ENCODE measurements at regions not wholly inside any gene's neighbourhood (a gene's known extent, or its start where the extent isn't known, plus 50 kb on each side); places are given as distances from the start of the nearest gene placed in this dataset.

DNA sequence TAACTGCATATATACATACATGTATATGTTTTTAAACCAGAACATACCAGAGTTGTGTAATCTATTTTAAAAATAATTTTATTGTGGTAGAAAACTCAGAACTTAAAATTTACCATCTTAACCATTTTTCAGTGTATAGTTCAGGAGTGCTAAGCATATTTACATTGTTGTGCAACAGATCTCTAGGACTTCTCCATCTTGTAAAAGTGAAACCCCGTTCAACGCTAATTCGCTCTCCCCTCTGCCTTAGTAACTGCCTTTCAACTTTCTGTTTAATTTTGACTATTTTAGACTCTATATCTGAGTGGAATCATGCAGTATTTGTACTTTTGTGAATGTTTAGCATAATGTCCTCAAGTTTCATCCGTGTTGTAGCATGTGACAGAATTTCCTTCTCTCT lies 51.8 kb upstream of the SSR3 start (continued):
- TF ChIP-seq, protein P1, sequence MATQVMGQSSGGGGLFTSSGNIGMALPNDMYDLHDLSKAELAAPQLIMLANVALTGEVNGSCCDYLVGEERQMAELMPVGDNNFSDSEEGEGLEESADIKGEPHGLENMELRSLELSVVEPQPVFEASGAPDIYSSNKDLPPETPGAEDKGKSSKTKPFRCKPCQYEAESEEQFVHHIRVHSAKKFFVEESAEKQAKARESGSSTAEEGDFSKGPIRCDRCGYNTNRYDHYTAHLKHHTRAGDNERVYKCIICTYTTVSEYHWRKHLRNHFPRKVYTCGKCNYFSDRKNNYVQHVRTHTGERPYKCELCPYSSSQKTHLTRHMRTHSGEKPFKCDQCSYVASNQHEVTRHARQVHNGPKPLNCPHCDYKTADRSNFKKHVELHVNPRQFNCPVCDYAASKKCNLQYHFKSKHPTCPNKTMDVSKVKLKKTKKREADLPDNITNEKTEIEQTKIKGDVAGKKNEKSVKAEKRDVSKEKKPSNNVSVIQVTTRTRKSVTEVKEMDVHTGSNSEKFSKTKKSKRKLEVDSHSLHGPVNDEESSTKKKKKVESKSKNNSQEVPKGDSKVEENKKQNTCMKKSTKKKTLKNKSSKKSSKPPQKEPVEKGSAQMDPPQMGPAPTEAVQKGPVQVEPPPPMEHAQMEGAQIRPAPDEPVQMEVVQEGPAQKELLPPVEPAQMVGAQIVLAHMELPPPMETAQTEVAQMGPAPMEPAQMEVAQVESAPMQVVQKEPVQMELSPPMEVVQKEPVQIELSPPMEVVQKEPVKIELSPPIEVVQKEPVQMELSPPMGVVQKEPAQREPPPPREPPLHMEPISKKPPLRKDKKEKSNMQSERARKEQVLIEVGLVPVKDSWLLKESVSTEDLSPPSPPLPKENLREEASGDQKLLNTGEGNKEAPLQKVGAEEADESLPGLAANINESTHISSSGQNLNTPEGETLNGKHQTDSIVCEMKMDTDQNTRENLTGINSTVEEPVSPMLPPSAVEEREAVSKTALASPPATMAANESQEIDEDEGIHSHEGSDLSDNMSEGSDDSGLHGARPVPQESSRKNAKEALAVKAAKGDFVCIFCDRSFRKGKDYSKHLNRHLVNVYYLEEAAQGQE (IDR thresholded peaks at IDR 0.05; ENCODE audit: unreplicated experiment) = no peak
- TF ChIP-seq, protein P2, sequence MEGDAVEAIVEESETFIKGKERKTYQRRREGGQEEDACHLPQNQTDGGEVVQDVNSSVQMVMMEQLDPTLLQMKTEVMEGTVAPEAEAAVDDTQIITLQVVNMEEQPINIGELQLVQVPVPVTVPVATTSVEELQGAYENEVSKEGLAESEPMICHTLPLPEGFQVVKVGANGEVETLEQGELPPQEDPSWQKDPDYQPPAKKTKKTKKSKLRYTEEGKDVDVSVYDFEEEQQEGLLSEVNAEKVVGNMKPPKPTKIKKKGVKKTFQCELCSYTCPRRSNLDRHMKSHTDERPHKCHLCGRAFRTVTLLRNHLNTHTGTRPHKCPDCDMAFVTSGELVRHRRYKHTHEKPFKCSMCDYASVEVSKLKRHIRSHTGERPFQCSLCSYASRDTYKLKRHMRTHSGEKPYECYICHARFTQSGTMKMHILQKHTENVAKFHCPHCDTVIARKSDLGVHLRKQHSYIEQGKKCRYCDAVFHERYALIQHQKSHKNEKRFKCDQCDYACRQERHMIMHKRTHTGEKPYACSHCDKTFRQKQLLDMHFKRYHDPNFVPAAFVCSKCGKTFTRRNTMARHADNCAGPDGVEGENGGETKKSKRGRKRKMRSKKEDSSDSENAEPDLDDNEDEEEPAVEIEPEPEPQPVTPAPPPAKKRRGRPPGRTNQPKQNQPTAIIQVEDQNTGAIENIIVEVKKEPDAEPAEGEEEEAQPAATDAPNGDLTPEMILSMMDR (conservative IDR thresholded peaks at IDR 0.05; ENCODE audit: low read depth in 2 of 2) = no peak
- TF ChIP-seq CREB1 (CRISPR knock-in tag; IDR thresholded peaks at IDR 0.05; ENCODE audit: low read depth) (no peak), JUNB (IDR thresholded peaks at IDR 0.05; ENCODE audit: unreplicated experiment) (no peak), EZH2 (IDR thresholded peaks at IDR 0.05; ENCODE audit: low read depth, unreplicated experiment) (no peak), ZNF114 (CRISPR knock-in tag; IDR thresholded peaks at IDR 0.05) (no peak)
- TF ChIP-seq, protein P3, sequence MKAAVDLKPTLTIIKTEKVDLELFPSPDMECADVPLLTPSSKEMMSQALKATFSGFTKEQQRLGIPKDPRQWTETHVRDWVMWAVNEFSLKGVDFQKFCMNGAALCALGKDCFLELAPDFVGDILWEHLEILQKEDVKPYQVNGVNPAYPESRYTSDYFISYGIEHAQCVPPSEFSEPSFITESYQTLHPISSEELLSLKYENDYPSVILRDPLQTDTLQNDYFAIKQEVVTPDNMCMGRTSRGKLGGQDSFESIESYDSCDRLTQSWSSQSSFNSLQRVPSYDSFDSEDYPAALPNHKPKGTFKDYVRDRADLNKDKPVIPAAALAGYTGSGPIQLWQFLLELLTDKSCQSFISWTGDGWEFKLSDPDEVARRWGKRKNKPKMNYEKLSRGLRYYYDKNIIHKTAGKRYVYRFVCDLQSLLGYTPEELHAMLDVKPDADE (IDR thresholded peaks at IDR 0.05) = no peak

DNA sequence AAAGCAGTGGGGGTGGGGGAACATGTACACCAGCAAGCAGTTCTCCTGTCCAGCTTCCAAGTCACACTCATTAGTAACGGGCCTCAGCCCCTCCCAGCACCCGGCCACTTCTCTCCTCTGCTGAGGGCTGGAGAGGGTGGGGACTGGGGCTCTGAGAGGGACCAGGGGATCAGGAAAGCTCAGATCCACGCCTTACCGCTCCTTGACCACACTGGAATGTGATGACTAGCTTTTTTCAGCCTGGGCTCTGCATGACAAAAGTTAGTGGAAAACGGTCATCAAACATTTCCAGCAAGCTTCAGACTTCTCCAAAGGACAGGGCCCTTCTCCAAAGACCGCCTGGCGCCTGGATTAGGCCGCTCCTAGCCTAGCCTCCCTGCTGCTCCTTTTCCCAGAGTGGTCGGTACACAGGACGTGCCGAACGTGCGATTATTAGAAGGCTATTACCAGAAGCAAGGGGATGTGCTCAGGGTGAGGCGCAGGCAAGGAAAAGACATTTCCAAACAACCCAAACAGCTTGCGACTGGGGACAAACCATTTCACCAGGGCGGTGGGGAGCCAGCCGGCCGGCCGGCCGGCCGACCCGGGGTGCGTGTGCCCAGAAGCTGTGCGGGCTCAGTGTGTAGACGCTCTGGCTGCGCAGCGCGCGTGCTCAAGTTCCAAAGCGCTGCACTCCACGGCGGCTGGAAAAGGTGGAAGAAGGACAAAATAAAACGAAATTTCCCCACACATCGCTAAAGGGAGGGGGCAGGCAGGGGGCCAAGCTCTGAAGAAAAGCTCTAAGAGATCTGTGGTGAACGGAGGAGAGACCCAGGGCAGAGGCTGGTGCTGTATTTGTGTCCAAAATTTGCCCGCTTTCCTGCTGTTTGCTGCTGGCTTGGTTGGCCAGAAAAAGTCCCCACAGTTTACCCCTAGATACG lies 51.0 kb upstream of the SSR3 start:
- Histone ChIP-seq H3K27ac (ENCODE audit: low read depth) (no peak overlapping the region), H3K9me2 (ENCODE audit: insufficient read depth) (no peaks in the 10 kb centered on the region), H3F3A (replicated peaks; ENCODE audit: low read depth) (no peaks in the 10 kb centered on the region), H3K79me2 (replicated peaks; ENCODE audit: insufficient read depth) (no peaks in the 10 kb centered on the region), H3K36me3 (ENCODE audit: insufficient read depth) (no peaks in the 10 kb centered on the region), H3K4me1 (ENCODE audit: insufficient read depth) (peaks cover 10% of the 10 kb centered on the region), H3K4me3 (peak overlapping the region; percentile 56), H3K27me3 (ENCODE audit: insufficient read depth) (peaks cover 14% of the 10 kb centered on the region), H4K20me1 (replicated peaks; ENCODE audit: insufficient read depth) (no peaks in the 10 kb centered on the region), H2AFZ (peak overlapping the region; percentile 74), H3K4me2 (peak overlapping the region; percentile 81)
- DNase-seq (ENCODE audit: low spot score) (peak; percentile 84), ATAC-seq (peak; percentile 95)
- Mint-ChIP-seq H3K36me3 (ENCODE audit: low read depth) (no peaks in the 10 kb centered on the region), H3K9me3 (no peaks in the 10 kb centered on the region), H3K27ac (peak overlapping the region; percentile 74), H3K4me3 (peak overlapping the region; percentile 87), H3K4me1 (peaks cover 16% of the 10 kb centered on the region), H3K27me3 (ENCODE audit: insufficient read depth, low read depth, poor library complexity) (peaks cover 8% of the 10 kb centered on the region)
- TF ChIP-seq, protein P3 (IDR thresholded peaks at IDR 0.05) = no peak
- TF ChIP-seq, protein P1 (IDR thresholded peaks at IDR 0.05; ENCODE audit: unreplicated experiment) = no peak
- TF ChIP-seq POLR2AphosphoS5 (IDR thresholded peaks at IDR 0.05; ENCODE audit: low read depth) = no peak
- no peak for TF ChIP-seq ZNF114 (CRISPR knock-in tag; IDR thresholded peaks at IDR 0.05)
- no peak for TF ChIP-seq JUNB (IDR thresholded peaks at IDR 0.05; ENCODE audit: unreplicated experiment)
- TF ChIP-seq EZH2phosphoT487 (IDR thresholded peaks at IDR 0.05; ENCODE audit: unreplicated experiment) = no peak
- TF ChIP-seq STAT1 (IDR thresholded peaks at IDR 0.05; ENCODE audit: unreplicated experiment) = no peak

Data from GM23338 (cell line).